ENCODE measurements at regions not wholly inside any gene's neighbourhood (a gene's known extent, or its start where the extent isn't known, plus 50 kb on each side); places are given as distances from the start of the nearest gene placed in this dataset.

DNA sequence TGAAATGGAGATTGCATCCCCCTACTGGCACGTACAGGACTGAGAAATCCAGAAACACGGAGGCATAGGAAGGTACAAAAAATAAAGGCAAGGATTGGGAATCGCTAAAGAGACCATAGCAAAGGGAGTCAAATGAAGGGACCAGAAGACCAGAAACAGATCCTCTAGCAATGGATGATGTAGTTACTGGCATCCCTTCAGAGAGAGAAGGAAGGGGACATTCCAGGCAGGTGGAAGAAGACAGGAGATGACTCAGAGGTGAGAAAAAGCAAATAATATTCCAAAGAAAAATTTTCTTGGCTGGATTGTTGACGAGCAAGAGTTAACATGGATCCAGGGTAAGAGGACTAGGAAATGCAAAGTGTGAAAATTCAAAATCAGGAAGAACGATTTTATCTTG, 78.4 kb upstream of the FZD7 start:
- no peaks in the 10 kb centered on the region for H3K9me2 ChIP-seq
- WGBS (ENCODE audit: low lambda C conversion rate), result 84% methylated on average over 5 of the region's 5 CpGs
- POLR2A ChIA-PET, result no interaction called here

DNA sequence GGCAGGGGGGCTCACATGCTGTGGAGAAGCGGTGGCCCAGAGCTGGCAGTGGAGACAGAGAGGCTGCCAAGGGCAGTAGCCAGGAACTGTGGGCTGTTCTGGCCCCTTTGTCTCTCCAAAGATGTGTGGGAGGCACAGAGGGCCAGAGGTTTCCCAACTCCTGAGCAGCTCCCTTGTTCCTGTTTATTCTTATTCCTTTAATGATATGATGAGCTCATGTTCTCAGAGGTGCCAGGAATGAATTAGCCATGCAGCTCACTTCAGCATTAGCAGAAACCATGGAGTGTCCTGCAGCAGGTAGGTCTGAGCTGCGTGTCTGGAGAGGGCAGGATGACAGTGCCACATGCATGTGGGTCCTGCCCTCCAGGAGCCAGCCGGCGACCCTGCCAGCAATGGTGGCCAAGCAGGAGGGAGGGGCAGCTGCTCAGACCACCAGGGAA, 77.9 kb upstream of the FZD7 start:
- Histone ChIP-seq H3K4me3 (ENCODE audit: low read depth in 2 of 2, low read length in 1 of 2) (no peak overlapping the region), H3K9me3 (no peaks in the 10 kb centered on the region), H2AFZ (ENCODE audit: low read depth) (no peak overlapping the region), H3K4me2 (no peak overlapping the region), H3K27ac (ENCODE audit: low read depth in 2 of 2, low read length in 1 of 2) (no peak overlapping the region), H3K9ac (no peak overlapping the region), H3K79me2 (ENCODE audit: insufficient read depth) (no peaks in the 10 kb centered on the region), H3K4me1 (ENCODE audit: control insufficient read depth in 1 of 2, insufficient read depth in 2 of 2, low read depth in 1 of 2, low read length in 1 of 2) (no peaks in the 10 kb centered on the region), H3K9me2 (no peaks in the 10 kb centered on the region), H4K20me1 (ENCODE audit: insufficient read depth) (no peaks in the 10 kb centered on the region), H3K36me3 (replicated peaks in 1 of 2; ENCODE audit: control insufficient read depth in 1 of 2, insufficient read depth in 2 of 2, low read length in 1 of 2) (no peaks in the 10 kb centered on the region), H3F3A (replicated peaks; ENCODE audit: insufficient read depth) (no peaks in the 10 kb centered on the region), H3K27me3 (ENCODE audit: insufficient read depth) (no peaks in the 10 kb centered on the region)
- WGBS (ENCODE audit: low lambda C conversion rate), result 73% methylated on average over 3 of the region's 4 CpGs
- TF ChIP-seq, protein P1, sequence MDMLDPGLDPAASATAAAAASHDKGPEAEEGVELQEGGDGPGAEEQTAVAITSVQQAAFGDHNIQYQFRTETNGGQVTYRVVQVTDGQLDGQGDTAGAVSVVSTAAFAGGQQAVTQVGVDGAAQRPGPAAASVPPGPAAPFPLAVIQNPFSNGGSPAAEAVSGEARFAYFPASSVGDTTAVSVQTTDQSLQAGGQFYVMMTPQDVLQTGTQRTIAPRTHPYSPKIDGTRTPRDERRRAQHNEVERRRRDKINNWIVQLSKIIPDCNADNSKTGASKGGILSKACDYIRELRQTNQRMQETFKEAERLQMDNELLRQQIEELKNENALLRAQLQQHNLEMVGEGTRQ (IDR thresholded peaks at IDR 0.05; ENCODE audit: borderline replicate concordance, low read depth, low read length), result no peak
- no peak for DNase-seq
- ChIA-PET CTCF (interaction anchor here (1.3 to 4.0 kb wide), 2 partner anchors 11 to 203 kb away, joined by 3 to 22 read pairs; no protein-coding TSS in a partner anchor), POLR2A (no interaction called here)

More for the DNA sequence above, 78.4 kb upstream of the FZD7 start:
- TF ChIP-seq ELF1 (IDR thresholded peaks at IDR 0.05) (no peak), MEF2A (IDR thresholded peaks at IDR 0.05; ENCODE audit: borderline replicate concordance, low read depth) (no peak), FOSL2 (IDR thresholded peaks at IDR 0.05; ENCODE audit: borderline replicate concordance, low read depth) (no peak), GABPA (IDR thresholded peaks at IDR 0.05; ENCODE audit: low read depth) (no peak), RFX5 (IDR thresholded peaks at IDR 0.05; ENCODE audit: low read length) (no peak)
- TF ChIP-seq, protein P2, sequence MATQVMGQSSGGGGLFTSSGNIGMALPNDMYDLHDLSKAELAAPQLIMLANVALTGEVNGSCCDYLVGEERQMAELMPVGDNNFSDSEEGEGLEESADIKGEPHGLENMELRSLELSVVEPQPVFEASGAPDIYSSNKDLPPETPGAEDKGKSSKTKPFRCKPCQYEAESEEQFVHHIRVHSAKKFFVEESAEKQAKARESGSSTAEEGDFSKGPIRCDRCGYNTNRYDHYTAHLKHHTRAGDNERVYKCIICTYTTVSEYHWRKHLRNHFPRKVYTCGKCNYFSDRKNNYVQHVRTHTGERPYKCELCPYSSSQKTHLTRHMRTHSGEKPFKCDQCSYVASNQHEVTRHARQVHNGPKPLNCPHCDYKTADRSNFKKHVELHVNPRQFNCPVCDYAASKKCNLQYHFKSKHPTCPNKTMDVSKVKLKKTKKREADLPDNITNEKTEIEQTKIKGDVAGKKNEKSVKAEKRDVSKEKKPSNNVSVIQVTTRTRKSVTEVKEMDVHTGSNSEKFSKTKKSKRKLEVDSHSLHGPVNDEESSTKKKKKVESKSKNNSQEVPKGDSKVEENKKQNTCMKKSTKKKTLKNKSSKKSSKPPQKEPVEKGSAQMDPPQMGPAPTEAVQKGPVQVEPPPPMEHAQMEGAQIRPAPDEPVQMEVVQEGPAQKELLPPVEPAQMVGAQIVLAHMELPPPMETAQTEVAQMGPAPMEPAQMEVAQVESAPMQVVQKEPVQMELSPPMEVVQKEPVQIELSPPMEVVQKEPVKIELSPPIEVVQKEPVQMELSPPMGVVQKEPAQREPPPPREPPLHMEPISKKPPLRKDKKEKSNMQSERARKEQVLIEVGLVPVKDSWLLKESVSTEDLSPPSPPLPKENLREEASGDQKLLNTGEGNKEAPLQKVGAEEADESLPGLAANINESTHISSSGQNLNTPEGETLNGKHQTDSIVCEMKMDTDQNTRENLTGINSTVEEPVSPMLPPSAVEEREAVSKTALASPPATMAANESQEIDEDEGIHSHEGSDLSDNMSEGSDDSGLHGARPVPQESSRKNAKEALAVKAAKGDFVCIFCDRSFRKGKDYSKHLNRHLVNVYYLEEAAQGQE (IDR thresholded peaks at IDR 0.05; ENCODE audit: low read depth, low read length), result no peak
- Histone ChIP-seq H3K27ac (ENCODE audit: low read depth in 2 of 2, low read length in 1 of 2) (no peak overlapping the region), H3K4me2 (no peak overlapping the region), H3F3A (replicated peaks; ENCODE audit: insufficient read depth) (no peaks in the 10 kb centered on the region), H3K36me3 (replicated peaks in 1 of 2; ENCODE audit: control insufficient read depth in 1 of 2, insufficient read depth in 2 of 2, low read length in 1 of 2) (no peaks in the 10 kb centered on the region), H2AFZ (ENCODE audit: low read depth) (no peak overlapping the region), H3K4me3 (ENCODE audit: low read depth in 2 of 2, low read length in 1 of 2) (no peak overlapping the region), H3K9ac (no peak overlapping the region), H3K4me1 (ENCODE audit: control insufficient read depth in 1 of 2, insufficient read depth in 2 of 2, low read depth in 1 of 2, low read length in 1 of 2) (no peaks in the 10 kb centered on the region; a peak in 1 of 4 replicates), H4K20me1 (ENCODE audit: insufficient read depth) (no peaks in the 10 kb centered on the region), H3K27me3 (ENCODE audit: insufficient read depth) (no peaks in the 10 kb centered on the region), H3K9me3 (no peaks in the 10 kb centered on the region), H3K79me2 (ENCODE audit: insufficient read depth) (no peaks in the 10 kb centered on the region)
- DNase-seq, result no peak
- CTCF ChIA-PET, result interaction anchor here (1.3 to 4.0 kb wide), 2 partner anchors 12 to 204 kb away, joined by 3 to 22 read pairs; no protein-coding TSS in a partner anchor

Measured in SK-N-SH (cell line).